Mesothelial cell of epicardium (in vitro differentiated cells): ENCODE measurements at regions not wholly inside any gene's neighbourhood (a gene's known extent, or its start where the extent isn't known, plus 50 kb on each side); places are given as distances from the start of the nearest gene placed in this dataset.

Experiments
- DNase-seq, 2 experiments: peaks; one replicate each; pipeline ENCODE4 v3.0.0; 2021; ENCODE audit warnings: low spot score in 2 of 2; ENCODE audit not compliant: unreplicated experiment in 2 of 2
- H3K27ac Mint-ChIP-seq: 2 replicates; pipeline ENCODE4 v1.8.0; 2021; ENCODE audit warnings: mixed read lengths
- H3K27me3 Mint-ChIP-seq: 2 replicates; pipeline ENCODE4 v1.8.0; 2021; ENCODE audit warnings: low read depth, mixed read lengths
- H3K36me3 Mint-ChIP-seq: 2 replicates; pipeline ENCODE4 v1.8.0; 2021; ENCODE audit warnings: mixed read lengths
- H3K4me1 Mint-ChIP-seq: 2 replicates; pipeline ENCODE4 v1.8.0; 2021; ENCODE audit warnings: mixed read lengths
- H3K4me3 Mint-ChIP-seq: 2 replicates; pipeline ENCODE4 v1.8.0; 2021; ENCODE audit warnings: mild to moderate bottlenecking, moderate library complexity, mixed read lengths
- H3K9me3 Mint-ChIP-seq: 2 replicates; pipeline ENCODE4 v1.8.0; 2021; ENCODE audit warnings: mixed read lengths
- TF ChIP-seq, protein P1 (sequence below): fragments of 200-600 bp; sonication (generic); IDR thresholded peaks from one replicate; pipeline ENCODE4 v1.5.0; 2021; ENCODE audit warnings: antibody characterized with exemption; ENCODE audit not compliant: unreplicated experiment

DNA sequence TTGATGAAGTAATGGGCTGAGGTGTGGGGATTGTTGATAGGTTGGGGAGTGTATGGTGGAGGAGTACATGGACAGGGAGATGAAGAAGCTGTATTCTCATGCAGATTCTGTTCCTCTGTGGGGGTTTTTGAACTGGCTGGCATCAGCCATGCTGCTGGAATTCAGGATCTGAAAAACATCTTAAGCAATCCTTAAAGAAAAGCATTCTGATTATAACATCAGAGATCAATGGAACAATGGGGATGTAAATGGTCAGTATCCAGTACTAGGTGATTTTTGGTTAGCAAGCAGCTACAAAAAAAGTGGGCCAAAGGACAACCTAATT is 247.5 kb upstream of the GALNT17 start:
- DNase-seq, result peak in 1 of 2 experiments; percentile 25
- Mint-ChIP-seq H3K27ac (no peak overlapping the region), H3K4me1 (peaks cover 23% of the 10 kb centered on the region)

DNA sequence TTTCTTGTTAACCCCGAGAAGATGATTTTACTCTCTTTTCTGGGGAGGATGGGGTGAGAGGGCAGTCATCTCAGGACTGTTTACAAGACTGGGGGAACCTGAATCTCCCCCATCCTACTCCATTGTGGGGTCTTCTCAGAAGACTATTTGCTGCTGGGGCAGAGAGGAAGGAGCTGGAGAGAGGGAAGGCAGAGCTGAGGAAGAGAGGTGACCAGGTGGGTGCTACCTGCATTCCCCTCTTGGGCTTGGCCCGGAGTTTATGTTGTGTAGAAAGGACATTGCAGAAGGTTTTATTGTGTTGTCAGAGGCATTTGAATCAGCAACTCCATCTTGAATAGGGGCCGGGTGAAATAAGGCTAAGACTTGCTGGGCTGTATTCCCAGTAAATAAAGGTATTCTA is 247.1 kb upstream of the GALNT17 start:
- Mint-ChIP-seq H3K36me3 (peaks cover 5% of the 10 kb centered on the region), H3K9me3 (peaks cover 11% of the 10 kb centered on the region), H3K4me1 (peaks cover 23% of the 10 kb centered on the region), H3K27ac (no peak overlapping the region), H3K4me3 (no peak overlapping the region), H3K27me3 (no peaks in the 10 kb centered on the region)
- TF ChIP-seq, protein P1, sequence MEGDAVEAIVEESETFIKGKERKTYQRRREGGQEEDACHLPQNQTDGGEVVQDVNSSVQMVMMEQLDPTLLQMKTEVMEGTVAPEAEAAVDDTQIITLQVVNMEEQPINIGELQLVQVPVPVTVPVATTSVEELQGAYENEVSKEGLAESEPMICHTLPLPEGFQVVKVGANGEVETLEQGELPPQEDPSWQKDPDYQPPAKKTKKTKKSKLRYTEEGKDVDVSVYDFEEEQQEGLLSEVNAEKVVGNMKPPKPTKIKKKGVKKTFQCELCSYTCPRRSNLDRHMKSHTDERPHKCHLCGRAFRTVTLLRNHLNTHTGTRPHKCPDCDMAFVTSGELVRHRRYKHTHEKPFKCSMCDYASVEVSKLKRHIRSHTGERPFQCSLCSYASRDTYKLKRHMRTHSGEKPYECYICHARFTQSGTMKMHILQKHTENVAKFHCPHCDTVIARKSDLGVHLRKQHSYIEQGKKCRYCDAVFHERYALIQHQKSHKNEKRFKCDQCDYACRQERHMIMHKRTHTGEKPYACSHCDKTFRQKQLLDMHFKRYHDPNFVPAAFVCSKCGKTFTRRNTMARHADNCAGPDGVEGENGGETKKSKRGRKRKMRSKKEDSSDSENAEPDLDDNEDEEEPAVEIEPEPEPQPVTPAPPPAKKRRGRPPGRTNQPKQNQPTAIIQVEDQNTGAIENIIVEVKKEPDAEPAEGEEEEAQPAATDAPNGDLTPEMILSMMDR, result no peak
- no peak for DNase-seq

More for the DNA sequence above, 247.5 kb upstream of the GALNT17 start:
- no peak overlapping the region for H3K4me3 Mint-ChIP-seq
- H3K27me3 Mint-ChIP-seq, result peaks cover 2% of the 10 kb centered on the region
- TF ChIP-seq, protein P1, result no peak
- H3K9me3 Mint-ChIP-seq, result peaks cover 10% of the 10 kb centered on the region
- H3K36me3 Mint-ChIP-seq, result peaks cover 1% of the 10 kb centered on the region

DNA sequence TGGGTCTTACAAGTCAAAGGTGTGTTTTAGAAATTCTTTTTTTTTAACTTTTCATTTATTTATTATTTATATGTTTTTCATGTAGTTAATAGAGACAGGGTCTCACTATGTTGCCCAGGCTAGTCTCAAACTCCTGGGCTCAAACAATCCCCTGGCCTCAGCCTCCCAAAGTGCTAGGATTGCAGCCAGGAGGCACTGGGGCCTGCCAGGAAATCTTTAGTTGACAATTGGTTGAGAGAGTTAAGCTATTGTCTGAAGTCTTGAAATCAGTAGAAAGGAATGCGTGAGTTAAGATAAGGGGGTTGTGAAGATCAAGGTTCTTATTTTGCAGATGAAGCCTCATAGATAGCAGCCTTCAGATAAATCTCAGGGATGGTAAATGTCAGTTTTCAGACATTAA is 245.4 kb upstream of the GALNT17 start:
- H3K4me3 Mint-ChIP-seq, result no peak overlapping the region
- H3K27ac Mint-ChIP-seq, result no peak overlapping the region
- TF ChIP-seq, protein P1, result no peak
- peaks cover 8% of the 10 kb centered on the region for H3K36me3 Mint-ChIP-seq
- DNase-seq, result peak in 1 of 2 experiments; percentile 28
- H3K9me3 Mint-ChIP-seq, result peaks cover 22% of the 10 kb centered on the region
- H3K4me1 Mint-ChIP-seq, result peaks cover 17% of the 10 kb centered on the region
- no peaks in the 10 kb centered on the region for H3K27me3 Mint-ChIP-seq

DNA sequence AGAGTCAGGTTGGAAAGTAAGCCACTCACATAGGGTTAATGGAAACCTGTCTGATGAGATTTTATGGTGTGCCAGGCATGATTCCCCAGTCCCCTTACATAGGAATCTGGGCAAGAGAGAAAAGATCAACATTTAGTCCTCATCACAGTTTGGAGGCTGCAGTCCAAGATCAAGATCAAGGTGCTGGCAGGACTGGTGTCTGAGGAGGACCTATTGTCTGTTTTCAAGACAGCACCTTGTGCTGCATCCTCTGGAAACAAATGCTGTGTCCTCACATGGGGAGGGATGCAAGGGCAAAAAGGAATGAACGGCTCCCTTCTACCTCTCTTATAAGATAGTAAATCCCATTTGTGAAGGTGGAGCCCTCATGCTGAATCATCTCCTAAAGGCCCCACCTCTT is 244.8 kb upstream of the GALNT17 start:
- Mint-ChIP-seq H3K9me3 (peaks cover 22% of the 10 kb centered on the region), H3K36me3 (peaks cover 8% of the 10 kb centered on the region), H3K27ac (peak overlapping the region; percentile 0), H3K27me3 (no peaks in the 10 kb centered on the region), H3K4me1 (peaks cover 16% of the 10 kb centered on the region), H3K4me3 (no peak overlapping the region)
- DNase-seq, result peak in 1 of 2 experiments; percentile 36
- TF ChIP-seq, protein P1, result no peak

DNA sequence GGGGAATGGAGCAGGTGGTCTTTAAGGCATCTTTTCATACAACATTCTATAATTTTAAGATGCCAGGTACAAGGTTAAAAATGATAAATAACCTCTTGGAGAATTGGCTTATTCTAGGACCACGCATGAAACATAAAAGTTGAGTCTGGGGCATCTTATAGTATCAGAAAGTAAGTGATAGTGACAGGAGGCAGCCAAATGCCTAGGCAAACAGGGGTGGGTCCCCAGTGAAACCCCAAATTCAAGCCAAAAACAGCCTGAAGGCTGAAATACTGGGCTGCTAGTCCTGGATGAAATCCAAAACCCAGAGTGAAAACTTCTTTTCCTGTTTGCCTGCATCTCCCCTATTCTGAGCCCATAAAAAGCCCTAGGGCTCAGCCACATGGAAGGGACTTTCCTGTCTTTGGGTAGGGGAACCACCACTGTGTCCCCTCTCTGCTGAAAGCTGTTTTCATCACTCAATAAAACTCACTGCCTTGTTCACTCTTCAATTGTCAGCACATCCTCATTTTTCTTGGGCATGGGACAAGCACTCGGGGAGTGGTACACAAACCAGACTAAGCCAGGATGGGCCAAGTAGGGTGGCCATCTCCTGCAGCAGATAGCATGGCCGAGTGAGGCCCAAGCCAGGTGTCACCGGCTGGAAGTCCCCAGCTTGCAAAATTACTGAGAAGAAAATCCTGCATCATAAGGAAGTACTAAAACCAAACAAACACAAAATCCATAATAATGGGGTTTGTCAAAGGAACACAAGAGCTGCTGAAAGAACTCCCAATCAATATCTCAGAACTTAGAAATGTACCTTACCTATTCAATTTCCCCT is 241.6 kb upstream of the GALNT17 start:
- H3K27me3 Mint-ChIP-seq, result peaks cover 2% of the 10 kb centered on the region
- peaks cover 18% of the 10 kb centered on the region for H3K4me1 Mint-ChIP-seq
- H3K4me3 Mint-ChIP-seq, result no peak overlapping the region
- peaks cover 8% of the 10 kb centered on the region for H3K36me3 Mint-ChIP-seq
- H3K27ac Mint-ChIP-seq, result no peak overlapping the region
- H3K9me3 Mint-ChIP-seq, result peaks cover 22% of the 10 kb centered on the region
- TF ChIP-seq, protein P1, result no peak
- peak in 1 of 2 experiments; percentile 14 for DNase-seq
